ENCODE measurements at regions not wholly inside any gene's neighbourhood (a gene's known extent, or its start where the extent isn't known, plus 50 kb on each side); places are given as distances from the start of the nearest gene placed in this dataset.

- Mint-ChIP-seq H3K36me3 (ENCODE audit: low read depth) (no peaks in the 10 kb centered on the region), H3K27ac (no peak overlapping the region)
Measured at GRCh38 chr13:67283637-67284036, 53.5 kb upstream of the PCDH9 start.

GRCh38 chr13:67281466-67281865 lies 51.3 kb upstream of the PCDH9 start:
- Mint-ChIP-seq H3K4me3 (no peak overlapping the region), H3K9me3 (ENCODE audit: low read depth) (no peaks in the 10 kb centered on the region), H3K36me3 (ENCODE audit: low read depth) (no peaks in the 10 kb centered on the region), H3K4me1 (no peaks in the 10 kb centered on the region), H3K27ac (no peak overlapping the region), H3K27me3 (no peaks in the 10 kb centered on the region)
- intact Hi-C loops (cut with DNase I, micrococcal nuclease) = no loop called here
- ChIA-PET POLR2A (no interaction called here), CTCF (no interaction called here)
- ATAC-seq (no peak), DNase-seq (no peak)

More at GRCh38 chr13:67283637-67284036, 53.5 kb upstream of the PCDH9 start:
- Mint-ChIP-seq H3K4me3 (no peak overlapping the region), H3K4me1 (no peaks in the 10 kb centered on the region), H3K27me3 (no peaks in the 10 kb centered on the region), H3K9me3 (ENCODE audit: low read depth) (no peaks in the 10 kb centered on the region)
- ChIA-PET CTCF (interaction anchor here (0.8 to 1.2 kb wide), 2 partner anchors 51 to 865 kb away, joined by 3 read pairs; no protein-coding TSS in a partner anchor), POLR2A (no interaction called here)
- ATAC-seq (no peak), DNase-seq (no peak)
- intact Hi-C loops (cut with DNase I, micrococcal nuclease) = no loop called here

Data from activated CD4-positive, alpha-beta T cell treated with anti-CD3 and anti-CD28 coated beads for 36 hours (primary cell).